Activated CD4-positive, alpha-beta T cell treated with anti-CD3 and anti-CD28 coated beads, Interleukin-2, Interleukin-4, amounts not matched to agents 100 ng/mL and 50 ng/mL, durations not matched to agents 16 hours and 8 hours (primary cell): ENCODE measurements at regions not wholly inside any gene's neighbourhood (a gene's known extent, or its start where the extent isn't known, plus 50 kb on each side); places are given as distances from the start of the nearest gene placed in this dataset.
"Not testable (repeated sequence)": the region's sequence is repeated elsewhere in the genome, so short reads cannot be mapped to it uniquely, and the experiment has no call there.

Experiments used
- DNase-seq: peaks from one replicate; pipeline ENCODE4 v3.0.0-alpha.2; 2020; ENCODE audit warnings: low spot score

DNA sequence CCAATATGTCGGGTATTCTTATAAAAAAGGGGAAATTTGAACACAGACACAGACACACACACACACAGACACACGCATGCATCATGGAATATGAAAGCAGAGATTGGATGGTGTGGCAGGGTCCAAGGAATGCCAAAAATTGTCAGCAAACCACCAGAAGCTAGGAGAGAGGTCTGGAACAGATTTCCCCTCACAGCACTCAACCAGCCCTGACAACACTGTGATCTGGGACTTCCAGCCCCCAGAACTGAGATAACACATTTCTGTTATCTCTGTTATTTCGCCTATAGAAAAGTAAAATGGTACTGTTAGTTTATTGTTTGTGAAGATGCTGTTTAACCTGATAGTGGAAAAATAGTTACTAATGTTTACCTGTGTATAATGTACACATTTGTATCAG, 145.4 kb upstream of the ZBED5 start:
- DNase-seq: no peak

DNA sequence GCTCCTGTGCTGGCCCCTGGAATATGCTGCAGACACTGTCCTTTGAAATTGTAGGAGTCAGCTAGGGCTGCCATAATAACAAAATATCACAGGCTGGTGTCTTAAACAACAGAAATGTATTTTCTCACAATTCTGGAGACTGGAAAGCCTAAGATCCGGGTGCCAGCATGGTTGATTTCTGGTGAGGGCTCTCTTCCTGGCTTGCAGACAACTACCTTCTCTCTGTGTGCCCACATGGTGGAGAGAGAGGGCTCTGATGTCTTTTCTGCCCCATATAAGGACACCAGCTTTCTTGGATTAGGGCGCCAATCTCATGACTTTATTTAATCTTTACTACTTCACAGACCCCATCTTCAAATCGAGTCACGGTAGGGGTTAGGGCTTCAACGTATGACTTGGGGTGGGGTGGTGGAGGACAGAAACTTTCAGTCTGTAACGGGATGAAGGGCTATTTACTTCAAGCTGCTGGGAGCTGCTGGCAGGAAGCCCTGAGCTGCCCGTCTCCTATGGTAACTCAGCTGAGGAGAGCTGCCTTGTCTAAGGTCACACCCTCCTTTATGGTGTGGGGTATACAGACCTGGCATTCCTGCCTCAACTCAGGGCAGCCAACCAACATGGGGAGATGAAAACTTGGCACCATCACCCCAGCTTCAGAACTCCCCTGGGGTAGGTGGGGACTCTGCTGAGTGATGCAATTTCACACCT, 142.9 kb upstream of the ZBED5 start:
- DNase-seq: no peak

DNA sequence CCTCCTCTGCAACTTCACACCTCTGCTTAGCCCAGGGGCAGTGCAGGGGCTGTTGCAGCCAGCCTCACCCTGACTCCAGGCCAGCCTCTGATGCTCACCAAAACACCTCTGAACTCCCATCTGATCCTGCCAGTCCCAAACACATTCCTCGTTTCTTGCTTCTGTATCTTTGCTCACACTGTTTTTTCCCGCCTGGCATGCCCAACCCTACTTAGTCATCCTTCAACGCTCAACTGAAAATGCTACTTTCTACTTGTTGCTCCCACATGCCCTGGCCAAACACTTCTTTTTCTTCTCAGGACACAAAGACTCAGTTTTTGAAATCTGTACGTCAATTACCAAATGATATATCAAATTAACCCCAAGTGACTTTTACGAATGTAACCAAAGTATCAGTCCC, 140.8 kb upstream of the ZBED5 start:
- no peak for DNase-seq

DNA sequence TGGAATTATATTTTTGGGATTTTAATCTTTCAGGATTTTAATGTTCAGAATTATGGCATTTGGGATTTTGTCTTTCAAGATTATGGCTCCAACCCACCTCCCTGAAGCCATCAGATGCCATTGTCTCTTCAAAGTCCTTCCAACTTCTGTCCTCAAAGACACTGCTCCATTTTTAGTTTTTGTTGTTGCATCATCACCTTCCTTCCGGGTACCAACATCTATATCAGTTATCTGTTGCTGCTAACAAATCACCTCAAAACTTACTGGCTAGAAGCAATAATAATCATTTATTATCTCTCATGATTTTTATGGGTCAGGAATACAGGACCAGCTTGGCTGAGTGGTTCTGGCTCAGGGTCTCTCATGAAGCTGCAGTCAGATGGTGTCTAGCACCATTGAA, 138.8 kb upstream of the ZBED5 start:
- no peak for DNase-seq

DNA sequence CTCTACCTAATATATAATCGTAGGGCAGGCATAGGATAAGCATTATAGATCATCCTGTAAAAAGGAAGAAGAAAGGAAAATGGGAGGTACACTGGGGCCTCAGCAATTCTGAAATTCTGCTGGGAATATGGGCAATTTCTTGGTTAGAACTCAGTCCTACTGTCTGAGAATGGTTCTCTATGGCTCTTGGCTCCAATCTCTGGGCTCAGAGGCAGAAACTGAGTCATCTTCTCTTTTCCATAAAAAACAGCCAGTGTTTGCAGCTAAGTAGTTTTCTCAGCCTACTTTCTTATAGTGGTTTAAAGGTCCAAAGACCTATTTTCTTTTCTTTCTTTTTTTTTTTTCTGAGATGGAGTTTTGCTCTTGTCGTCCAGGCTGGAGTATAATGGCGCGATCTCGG, 135.8 kb upstream of the ZBED5 start:
- DNase-seq: no peak

DNA sequence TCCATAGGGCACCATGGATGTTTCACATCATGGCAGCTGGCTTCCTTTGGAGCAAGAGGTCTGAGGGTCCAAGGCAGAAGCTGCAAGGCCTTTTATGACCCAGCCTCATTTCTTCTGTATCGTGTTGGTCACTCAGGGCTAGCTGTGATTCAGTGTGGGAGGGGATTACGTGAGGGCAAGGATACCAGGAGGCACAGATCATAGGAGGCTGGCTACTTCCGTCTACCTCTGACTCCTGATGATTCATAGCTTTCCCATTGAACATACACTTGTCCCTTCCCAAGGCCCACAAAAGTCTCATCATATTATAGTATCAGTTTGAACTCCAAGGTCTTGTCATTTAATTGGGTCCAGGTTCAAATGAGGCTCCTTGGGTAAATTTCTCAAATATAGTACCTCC, 135.3 kb upstream of the ZBED5 start:
- DNase-seq: no peak

DNA sequence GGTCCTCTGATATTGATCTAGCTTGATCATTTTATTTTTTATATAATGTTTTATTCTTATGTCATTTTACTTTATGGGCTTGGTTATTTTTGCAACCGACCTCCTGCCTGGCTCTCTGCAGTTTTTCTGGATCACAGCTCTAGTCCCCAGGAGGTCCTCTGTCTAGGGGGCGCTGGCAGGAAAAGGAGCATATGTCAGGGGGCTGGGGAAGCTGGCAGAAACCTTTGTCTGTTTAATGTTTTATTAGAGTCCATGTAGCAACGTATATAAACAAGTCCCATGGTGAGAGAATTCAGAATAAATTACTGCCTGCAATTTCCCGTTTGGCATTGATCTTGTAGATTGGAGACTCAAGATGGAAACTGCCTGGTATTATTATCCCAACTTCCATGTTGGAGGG, 133.5 kb upstream of the ZBED5 start:
- DNase-seq: no peak

DNA sequence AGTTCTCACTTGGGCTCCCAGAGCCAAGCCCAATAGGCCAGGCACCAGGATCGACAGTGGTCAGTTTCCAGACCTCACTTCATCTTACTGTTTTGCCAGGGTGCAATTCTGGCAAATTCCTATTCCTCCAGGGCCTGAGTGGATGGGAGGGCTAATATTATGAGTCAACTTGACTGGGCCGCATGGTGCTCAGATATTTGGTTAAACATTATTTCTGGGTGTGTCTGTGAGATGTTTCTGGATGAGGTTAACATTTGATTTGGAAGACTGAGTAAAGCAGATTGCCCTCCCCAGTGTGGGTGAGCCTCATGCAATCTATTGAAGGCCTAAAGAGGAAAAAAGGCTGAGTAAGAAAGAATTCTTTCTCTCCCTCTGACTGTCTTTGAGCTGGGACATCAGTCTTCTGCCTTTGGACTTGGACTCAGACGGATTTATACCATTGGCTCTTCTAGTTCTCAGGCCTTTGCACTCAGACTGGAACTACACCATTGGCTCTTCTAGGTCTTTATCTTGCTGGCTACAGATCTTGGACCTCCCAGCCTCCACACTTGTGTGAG, 132.9 kb upstream of the ZBED5 start:
- no peak for DNase-seq

DNA sequence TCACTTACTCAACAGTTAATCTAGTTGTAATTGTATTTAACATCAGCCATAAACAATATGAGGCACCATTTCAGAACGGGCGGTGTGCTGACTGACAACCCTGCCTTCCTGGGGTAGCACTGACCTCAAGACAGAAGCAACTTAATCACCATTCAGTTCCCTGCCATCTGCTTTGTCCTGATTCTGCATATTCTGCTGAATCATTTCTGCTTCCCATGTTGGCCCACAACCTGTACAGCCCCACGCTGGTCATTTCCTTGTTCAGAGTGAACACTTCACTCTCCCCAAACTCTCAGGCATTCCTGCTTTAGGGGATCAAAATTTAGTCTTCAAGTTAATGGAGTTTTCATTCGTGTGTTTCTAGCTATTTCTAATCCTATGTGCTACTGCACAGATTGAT, 132.3 kb upstream of the ZBED5 start:
- no peak for DNase-seq

DNA sequence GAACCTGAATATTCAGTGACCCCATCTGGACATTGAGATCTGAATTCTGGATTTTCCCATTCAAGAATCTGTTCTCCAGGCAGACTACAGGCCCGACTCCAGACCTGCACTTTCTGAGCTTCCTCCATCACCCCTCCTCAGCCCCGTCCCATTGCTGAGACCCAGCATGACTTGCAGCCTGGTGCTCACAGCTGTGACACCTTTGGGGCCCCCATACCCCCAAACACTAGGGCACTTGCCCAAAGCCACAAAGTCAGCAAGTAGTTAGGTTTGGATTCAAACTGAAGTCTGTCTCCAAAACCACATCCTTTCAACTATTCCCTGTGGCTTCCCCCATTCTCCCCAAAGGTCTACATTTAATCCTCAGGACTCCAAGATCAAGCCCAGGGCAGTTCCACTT, 128.2 kb upstream of the ZBED5 start:
- no peak for DNase-seq

DNA sequence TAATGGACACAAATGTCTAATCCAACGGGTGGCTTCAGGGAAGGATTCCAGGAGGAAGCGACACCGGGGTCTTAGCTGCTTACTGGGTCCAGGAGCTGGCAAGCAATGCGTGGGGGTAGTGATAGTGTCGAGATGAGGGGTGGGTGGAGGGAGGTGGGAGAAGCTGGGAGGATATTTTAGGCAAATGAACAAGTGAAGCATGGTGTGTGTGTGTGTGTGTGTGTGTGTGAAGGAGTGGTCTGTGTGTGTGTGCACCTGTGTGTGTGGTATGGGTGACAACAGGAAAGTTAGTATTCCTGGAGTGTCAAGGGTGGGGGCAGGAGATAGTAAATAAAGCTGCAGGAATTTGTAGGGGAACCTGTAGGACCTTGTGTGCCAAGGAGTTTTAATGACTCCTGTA, 126.9 kb upstream of the ZBED5 start:
- no peak for DNase-seq

DNA sequence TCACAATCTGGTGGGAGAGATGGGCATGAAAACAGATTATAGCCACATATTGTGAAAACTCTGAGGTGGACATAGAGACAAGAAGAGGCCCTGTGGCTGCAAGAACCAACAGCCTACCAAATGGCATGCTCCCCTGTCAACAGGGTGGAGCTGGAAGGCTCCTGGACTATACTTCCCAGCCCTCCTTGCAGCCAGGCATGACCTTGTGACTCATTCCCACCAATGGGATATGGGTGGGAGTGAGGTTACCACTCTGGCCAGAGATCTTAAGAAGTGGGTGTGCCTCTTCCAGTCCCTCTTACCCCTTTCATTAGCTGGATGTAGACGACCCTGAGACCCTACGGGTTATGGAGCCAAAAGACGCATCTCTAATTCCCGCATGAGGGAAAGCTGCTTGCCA, 126.4 kb upstream of the ZBED5 start:
- DNase-seq: no peak

DNA sequence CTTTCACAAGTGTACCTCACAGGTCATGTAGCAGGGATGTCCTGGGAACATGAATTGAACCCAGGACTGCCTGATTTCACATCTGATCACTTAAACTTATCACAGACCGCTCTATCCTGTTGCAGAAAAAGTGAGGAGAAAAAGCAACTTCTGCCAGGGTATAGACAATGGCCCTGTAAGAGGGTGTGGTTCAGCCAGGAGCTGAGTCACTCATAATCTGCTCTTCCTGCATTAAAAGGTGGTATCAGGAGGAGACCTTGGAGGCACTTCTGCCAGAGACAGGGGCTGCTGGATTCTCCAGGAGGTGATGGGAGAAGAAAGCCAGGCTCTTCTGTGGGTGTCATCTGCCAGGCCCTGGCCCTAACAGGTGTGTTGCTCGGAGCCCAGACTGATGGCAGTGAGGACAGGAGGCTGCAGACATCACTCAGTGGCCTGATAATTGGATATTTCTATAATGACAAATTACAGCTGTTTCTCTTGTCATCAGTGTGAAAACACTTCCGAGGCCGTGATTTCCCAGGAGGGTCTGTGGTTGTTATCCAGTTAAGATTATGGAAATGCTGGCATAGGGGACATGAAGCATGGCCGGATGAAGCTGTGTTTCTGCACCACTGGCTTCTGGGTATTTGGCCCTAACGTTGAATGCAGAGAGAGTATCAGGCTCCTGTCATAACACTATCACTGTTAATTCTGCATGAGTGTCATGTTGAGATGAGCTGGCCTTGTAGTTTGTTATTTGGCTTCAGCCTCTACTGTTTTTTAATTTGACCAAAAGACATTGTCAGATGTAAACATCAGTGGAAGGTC, 125.1 kb upstream of the ZBED5 start:
- DNase-seq: no peak

DNA sequence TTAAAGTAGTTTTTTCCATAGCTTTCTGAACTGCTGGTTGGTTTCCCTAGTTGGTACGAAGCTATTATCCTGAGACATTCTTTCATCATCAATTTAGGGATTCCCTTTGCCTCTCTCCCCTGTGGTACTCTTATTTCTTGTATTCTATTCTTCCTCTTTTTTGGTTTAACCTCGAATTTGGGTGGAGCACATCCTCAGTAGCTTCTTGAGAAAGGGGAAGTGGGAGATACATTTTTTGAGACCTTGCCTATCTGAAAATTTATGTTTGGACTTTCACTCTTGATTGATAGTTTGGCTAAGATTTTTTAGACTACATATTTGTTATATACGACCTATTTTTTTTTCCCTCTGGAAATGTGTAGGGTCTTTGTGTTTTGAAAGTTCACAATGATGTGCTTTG, 121.7 kb upstream of the ZBED5 start:
- DNase-seq: no peak

DNA sequence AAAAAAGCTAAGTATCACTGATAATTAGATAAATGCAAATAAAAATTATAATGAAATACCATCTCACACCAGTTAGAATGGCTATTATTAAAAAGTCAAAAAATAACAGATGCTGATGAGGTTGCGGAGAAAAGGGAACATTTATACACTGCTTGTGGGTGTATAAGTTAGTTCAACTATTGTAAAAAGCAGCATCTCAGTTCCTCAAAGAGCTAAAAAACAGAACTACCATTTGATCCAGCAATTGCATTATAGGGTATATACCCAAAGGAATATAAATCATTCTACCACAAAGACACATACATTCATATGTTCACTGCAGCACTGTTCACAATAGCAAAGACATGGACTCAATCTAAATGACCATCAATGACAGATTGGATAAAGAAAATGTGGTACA, 120.3 kb upstream of the ZBED5 start:
- DNase-seq: no peak

DNA sequence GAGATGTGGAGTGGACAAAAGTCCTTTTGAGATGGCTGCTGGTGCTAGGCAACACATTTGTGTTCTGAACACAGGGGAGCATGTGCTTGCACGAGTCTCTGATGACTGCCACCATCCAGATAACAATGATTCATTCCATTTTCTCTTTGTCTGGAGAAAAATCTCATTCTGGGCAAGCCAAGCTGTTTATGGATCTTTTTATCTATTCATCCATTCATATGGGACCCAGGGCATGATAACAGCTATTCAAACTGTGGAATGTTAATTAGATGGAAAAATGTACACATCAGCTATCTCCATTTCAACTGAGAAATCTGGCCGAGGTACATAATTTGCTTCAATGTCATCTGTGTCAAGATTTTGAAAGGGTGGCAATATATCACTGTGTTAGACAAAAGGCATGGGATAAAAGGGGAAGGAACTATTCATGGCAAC, 117.5 kb upstream of the ZBED5 start:
- DNase-seq: no peak

DNA sequence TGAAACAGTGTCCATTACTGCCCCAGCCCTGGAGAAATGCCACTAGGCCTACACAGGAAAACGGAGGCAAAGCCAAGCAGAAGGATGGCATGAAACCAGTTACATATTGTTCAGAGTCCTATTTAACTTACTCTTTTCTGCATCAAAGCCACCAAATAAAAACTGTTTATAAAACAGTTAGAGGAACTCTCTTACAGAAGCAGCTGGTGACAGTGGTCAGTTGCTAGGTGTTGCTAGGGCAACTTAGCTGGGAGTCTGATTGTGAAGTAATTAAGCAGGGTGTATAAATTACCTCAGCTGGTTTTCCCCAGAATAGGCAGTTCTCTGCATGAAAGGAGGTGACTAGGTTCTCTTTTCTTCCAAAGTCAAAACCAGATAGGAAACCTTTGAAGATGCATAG, 115.6 kb upstream of the ZBED5 start:
- no peak for DNase-seq

DNA sequence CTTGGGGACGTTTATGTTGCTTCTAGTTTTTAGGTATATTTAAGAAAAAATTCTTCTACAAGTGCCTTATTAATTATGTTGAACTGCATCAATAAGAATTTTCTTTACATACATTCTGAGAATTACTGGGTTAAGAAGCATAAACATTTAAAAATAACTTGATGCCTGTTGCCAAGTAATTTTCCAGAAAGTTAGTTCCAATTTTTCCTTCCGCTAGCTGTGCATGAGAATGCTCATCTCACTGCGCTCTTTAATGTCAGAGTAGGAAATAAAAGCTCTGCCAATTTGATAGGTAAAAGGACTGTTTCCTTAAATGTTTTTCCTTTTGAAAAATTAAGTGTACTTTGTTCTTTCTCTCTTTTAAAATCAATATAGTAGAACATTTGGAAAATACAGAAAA, 113.1 kb upstream of the ZBED5 start:
- no peak for DNase-seq

DNA sequence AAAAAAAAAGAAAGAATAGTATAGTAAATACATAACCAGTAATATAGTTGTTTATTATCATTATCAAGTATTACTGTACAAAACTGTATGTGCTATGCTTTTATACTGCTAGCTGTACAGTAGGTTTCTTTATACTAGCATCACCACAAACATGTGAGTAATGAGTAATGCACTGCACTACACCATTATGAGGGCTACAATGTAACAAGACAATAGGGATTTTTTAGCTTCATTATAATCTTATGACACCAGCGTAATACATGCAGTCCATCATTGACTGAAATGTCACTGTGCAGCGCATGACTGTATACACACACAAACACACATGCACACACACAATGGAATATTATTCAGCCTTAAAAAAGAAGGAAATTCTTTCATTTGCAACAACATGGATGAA, 111.5 kb upstream of the ZBED5 start:
- DNase-seq: no peak

DNA sequence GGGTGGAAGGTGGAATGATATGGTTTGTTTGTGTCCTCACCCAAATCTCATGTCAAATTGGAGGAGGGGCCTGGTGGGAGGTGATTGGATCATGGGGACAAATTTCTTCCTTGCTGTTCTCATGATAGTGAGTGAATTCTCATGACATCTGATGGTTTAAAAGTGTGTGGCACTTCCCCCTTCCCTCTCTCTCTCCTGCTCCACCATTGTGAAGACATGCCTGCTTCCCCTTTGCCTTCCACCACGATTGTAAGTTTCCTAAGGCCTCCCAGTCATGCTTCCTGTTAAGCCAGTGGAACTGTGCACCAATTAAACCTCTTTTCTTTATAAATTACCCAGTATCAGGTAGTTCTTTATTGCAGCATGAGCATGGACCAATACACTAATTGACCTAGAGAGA, 99.0 kb upstream of the ZBED5 start:
- DNase-seq: not testable (repeated sequence)

DNA sequence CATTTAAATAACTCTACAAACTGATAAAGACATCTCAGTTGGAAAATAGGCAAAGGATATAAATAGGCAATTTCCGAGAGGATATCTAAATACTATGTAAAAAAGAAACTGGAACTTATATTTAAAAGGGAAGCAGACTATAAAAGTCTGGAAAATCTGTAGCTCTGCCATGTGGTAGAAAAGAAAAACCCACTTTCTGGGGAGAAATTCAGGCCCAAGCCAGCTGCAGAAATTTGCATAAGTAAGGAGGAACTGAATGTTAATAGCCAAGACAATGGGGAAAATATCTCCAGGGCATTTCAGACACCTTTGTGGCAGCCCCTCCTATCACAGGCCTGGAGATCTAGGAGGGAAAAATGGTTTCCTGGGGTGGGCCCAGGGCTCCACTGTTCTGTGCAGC, 97.8 kb upstream of the ZBED5 start:
- DNase-seq: no peak

DNA sequence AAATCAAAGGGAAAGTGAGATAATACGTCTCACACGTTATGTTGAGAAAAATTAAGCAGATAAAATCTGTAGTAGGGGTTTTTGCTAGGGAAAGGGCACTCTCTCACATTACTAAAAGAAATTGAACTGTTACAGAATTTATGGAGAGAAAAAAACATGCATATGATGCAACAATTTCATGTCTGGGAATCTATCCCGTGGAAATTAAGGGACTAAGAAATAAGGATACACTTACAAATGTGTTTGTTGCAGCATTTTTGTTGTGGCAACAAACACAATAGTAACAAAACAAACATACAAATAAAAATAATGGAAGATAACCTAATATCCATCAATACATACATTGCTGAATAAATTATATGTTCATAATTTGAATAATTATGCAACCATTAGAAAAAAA, 96.3 kb upstream of the ZBED5 start:
- no peak for DNase-seq

DNA sequence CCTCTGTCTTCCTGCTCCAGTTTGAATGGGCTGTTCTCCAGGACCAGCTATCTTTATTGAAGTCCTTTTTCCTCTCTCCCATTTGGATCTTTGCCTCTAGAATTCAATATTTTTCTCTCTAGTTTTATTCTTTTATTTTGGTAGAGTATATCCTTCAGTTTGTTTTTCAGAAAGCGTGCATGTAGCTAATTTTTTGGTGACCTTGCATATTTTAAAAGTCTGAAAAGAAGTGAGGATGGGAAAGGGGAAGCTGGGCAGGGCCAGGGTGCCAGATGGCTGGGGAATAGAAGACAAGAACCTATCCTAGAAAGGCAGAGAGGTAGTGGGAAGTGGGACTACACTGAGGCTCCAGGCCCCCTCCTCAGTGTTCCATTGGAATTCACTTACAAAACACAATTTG, 95.0 kb upstream of the ZBED5 start:
- DNase-seq: no peak

DNA sequence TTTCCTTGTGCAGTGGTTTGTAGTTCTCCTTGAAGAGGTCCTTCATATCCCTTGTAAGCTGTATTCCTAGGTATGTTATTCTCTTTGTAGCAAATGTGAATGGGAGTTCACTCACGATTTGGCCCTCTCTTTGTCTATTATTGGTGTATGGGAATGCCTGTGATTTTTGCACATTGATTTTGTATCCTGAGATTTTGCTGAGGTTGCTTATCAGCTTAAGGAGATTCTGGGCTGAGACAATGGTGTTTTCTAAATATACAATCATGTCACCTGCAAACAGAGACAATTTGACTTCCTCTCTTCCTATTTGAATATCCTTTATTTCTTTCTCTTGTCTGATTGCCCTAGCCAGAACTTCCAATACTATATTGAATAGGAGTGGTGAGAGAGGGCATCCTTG, 90.1 kb upstream of the ZBED5 start:
- DNase-seq: not testable (repeated sequence)
